Adrenal gland (tissue), 9 donors: ENCODE measurements at regions not wholly inside any gene's neighbourhood (a gene's known extent, or its start where the extent isn't known, plus 50 kb on each side); places are given as distances from the start of the nearest gene placed in this dataset.

ENCODE experiments used
- DNase-seq, 7 donors: peaks; one replicate each; pipeline ENCODE4 v3.0.0-alpha.2; 2019 to 2020
- H3K27ac ChIP-seq, 5 donors: fragments of 200-600 bp; sonication (generic) in 4 of 5; 1 replicate in 3 of 5; 2 replicates in 2 of 5; pipeline versions ENCODE4 v1.5.1 to v1.8.0; 2016 to 2020; ENCODE audit warnings: mild to moderate bottlenecking in 1 of 5
- H3K27me3 ChIP-seq: fragments of 200-600 bp; 2 replicates; pipeline ENCODE4 v1.8.0; 2021
- H3K36me3 ChIP-seq, 2 donors: fragments of 200-600 bp; replicated peaks in 1 of 2; 1 replicate in 1 of 2; 2 replicates in 1 of 2; pipeline versions ENCODE4 v1.5.1 to v1.8.0; 2018 to 2022
- H3K4me1 ChIP-seq, 2 donors: fragments of 200-600 bp; replicated peaks in 1 of 2; 1 replicate in 1 of 2; 2 replicates in 1 of 2; pipeline versions ENCODE4 v1.5.1 to v1.8.0; 2018 to 2021
- H3K4me3 ChIP-seq, 4 donors: fragments of 200-600 bp; sonication (generic) in 3 of 4; one replicate each; pipeline ENCODE4 v1.5.1; 2016 to 2018
- H3K9me3 ChIP-seq, 3 donors: fragments of 200-600 bp; sonication (generic) in 1 of 3; replicated peaks in 1 of 3; 1 replicate in 2 of 3; 2 replicates in 1 of 3; pipeline versions ENCODE4 v1.5.1 to v1.8.0; 2016 to 2021
- CTCF ChIP-seq, 6 experiments: fragments of 450-650 bp in 4 of 6; fragments of 200-600 bp in 2 of 6; sonication (generic) in 1 of 6; IDR thresholded peaks; 1 replicate in 5 of 6; 2 replicates in 1 of 6; pipeline versions ENCODE4 v1.5.1 to v1.8.0; 2016 to 2021; ENCODE audit warnings: antibody characterized with exemption in 6 of 6, mild to moderate bottlenecking in 2 of 6, moderate library complexity in 1 of 6
- POLR2A ChIP-seq, 2 donors: fragments of 450-650 bp; IDR thresholded peaks; one replicate each; pipeline ENCODE4 v1.6.1; 2017; ENCODE audit warnings: antibody characterized with exemption in 2 of 2, mild to moderate bottlenecking in 2 of 2, moderate library complexity in 1 of 2
- WGBS, 4 donors: extraction: QIAGEN DNeasy Blood & Tissue Kit in 2 of 4; methylation state at CpG; one replicate each; pipeline versions ENCODE4 v1.1.5 to v1.1.7; 2013 to 2017; 5-methylcytosine and 5-hydroxymethylcytosine counted together
- intact Hi-C, 2 donors: fragments of 100-400 bp; cut with DNase I; formaldehyde crosslinking; loops; one replicate each; pipeline versions ENCODE4 v1.14.1 to v1.15.0; 2022 to 2023
- donor health status: healthy with polysubstance abuse.
- donor health status: Bipolar disorder and iron deficiency.
- donor health status: DM: yes; HTN: yes; CAD: no.
- donor health status: DM: no; HTN: no; CAD: no.
- donor health status: DM: no; HTN: no; CAD: no.

- Histone ChIP-seq H3K4me1 (no peaks in the 10 kb centered on the region), H3K27me3 (no peaks in the 10 kb centered on the region), H3K9me3 (no peaks in the 10 kb centered on the region), H3K36me3 (no peaks in the 10 kb centered on the region), H3K4me3 (no peak overlapping the region), H3K27ac (no peak overlapping the region)
- no peak for DNase-seq
- intact Hi-C loops: loop anchor here (5.0 to 10.0 kb wide), 2 partner anchors 148 to 490 kb away; no protein-coding TSS in a partner anchor
- 65 to 92% (median 81%) methylated on average over 1 of the region's 1 CpG for WGBS, 4 donors
- TF ChIP-seq POLR2A (IDR thresholded peaks at IDR 0.05): no peak
Observed at GRCh38 chr21:24894324-24894723, 713.0 kb downstream of the MRPL39 start.

- no peak overlapping the region for H3K27ac ChIP-seq
- no peaks in the 10 kb centered on the region for H3K4me1 ChIP-seq
- DNase-seq: no peak
- H3K27me3 ChIP-seq: no peaks in the 10 kb centered on the region
- intact Hi-C loops: loop anchor here (5.0 to 10.0 kb wide), 2 partner anchors 152 to 495 kb away; no protein-coding TSS in a partner anchor
- H3K36me3 ChIP-seq: no peaks in the 10 kb centered on the region
- no peaks in the 10 kb centered on the region for H3K9me3 ChIP-seq
- TF ChIP-seq POLR2A (IDR thresholded peaks at IDR 0.05) (no peak), CTCF (IDR thresholded peaks at IDR 0.05) (no peak)
- 79 to 88% (median 84%) methylated on average over 4 of the region's 4 CpGs for WGBS, 4 donors
- no peak overlapping the region for H3K4me3 ChIP-seq
Observed at GRCh38 chr21:24890021-24890420, 717.3 kb downstream of the MRPL39 start.

- intact Hi-C loops: no loop called here
- Histone ChIP-seq H3K27ac (no peak overlapping the region), H3K27me3 (no peaks in the 10 kb centered on the region), H3K4me3 (no peak overlapping the region), H3K9me3 (no peaks in the 10 kb centered on the region), H3K36me3 (no peaks in the 10 kb centered on the region), H3K4me1 (no peaks in the 10 kb centered on the region)
- no peak for TF ChIP-seq CTCF (IDR thresholded peaks at IDR 0.05)
- TF ChIP-seq POLR2A (IDR thresholded peaks at IDR 0.05): no peak
- WGBS, 4 donors: 70 to 74% (median 70%) methylated on average over 2 of the region's 2 CpGs
- DNase-seq: no peak
Observed at GRCh38 chr21:24881506-24881905, 725.8 kb downstream of the MRPL39 start.

- Histone ChIP-seq H3K4me1 (no peaks in the 10 kb centered on the region), H3K27me3 (no peaks in the 10 kb centered on the region), H3K36me3 (no peaks in the 10 kb centered on the region), H3K4me3 (no peak overlapping the region), H3K27ac (no peak overlapping the region), H3K9me3 (no peaks in the 10 kb centered on the region)
- no peak for TF ChIP-seq CTCF (IDR thresholded peaks at IDR 0.05)
- TF ChIP-seq POLR2A (IDR thresholded peaks at IDR 0.05): no peak
- intact Hi-C loops: no loop called here
- WGBS, 4 donors: 73 to 82% (median 78%) methylated on average over 4 of the region's 4 CpGs
- no peak for DNase-seq
Observed at GRCh38 chr21:24870633-24871032, 736.6 kb downstream of the MRPL39 start.

GRCh38 chr21:24869862-24870261, 737.4 kb downstream of the MRPL39 start:
- TF ChIP-seq POLR2A (IDR thresholded peaks at IDR 0.05) (no peak), CTCF (IDR thresholded peaks at IDR 0.05) (no peak)
- no peak overlapping the region for H3K27ac ChIP-seq
- no peaks in the 10 kb centered on the region for H3K4me1 ChIP-seq
- H3K9me3 ChIP-seq: no peaks in the 10 kb centered on the region
- intact Hi-C loops: no loop called here
- DNase-seq: no peak
- WGBS, 4 donors: 88 to 91% (median 90%) methylated on average over 2 of the region's 2 CpGs
- no peaks in the 10 kb centered on the region for H3K27me3 ChIP-seq
- H3K36me3 ChIP-seq: no peaks in the 10 kb centered on the region
- H3K4me3 ChIP-seq: no peak overlapping the region
